IMR-90 (cell line): ENCODE measurements at regions not wholly inside any gene's neighbourhood (a gene's known extent, or its start where the extent isn't known, plus 50 kb on each side); places are given as distances from the start of the nearest gene placed in this dataset.
A peak's percentile ranks its signal among the peaks of the same experiment; 100 is the strongest.

ENCODE experiments used
- ATAC-seq: fragments of 200-7000 bp; cut with Tn5 transposase; 2 replicates; pipeline ENCODE4 v1.9.1; 2020; ENCODE audit warnings: low read depth, mild to moderate bottlenecking, moderate library complexity
- BruUV-seq: library from RNA; stranded (reverse); fragments of 400-500 nt; replicated peaks from 2 replicates; lab custom pipeline; 2021; lab: Mats Ljungman, UMichigan
- CTCF ChIA-PET: fragments of 300-600 bp; formaldehyde crosslinking; extraction: SDS; loops from one replicate; lab custom pipeline; 2021; ENCODE audit warnings: antibody characterized with exemption; lab: Yijun Ruan, JAX
- POLR2A ChIA-PET: fragments of 300-600 bp; sonication (Branson Sonifier 250); formaldehyde crosslinking; loops from one replicate; lab custom pipeline; 2022; ENCODE audit warnings: antibody characterized with exemption; ENCODE audit not compliant: unreplicated experiment; lab: Charles Lee
- DNase-seq: peaks from one replicate; pipeline ENCODE4 v3.0.0; 2013
- H2AFZ ChIP-seq: replicated peaks from 2 replicates; pipeline ENCODE3; 2013; ENCODE audit warnings: low read length, mild to moderate bottlenecking; ENCODE audit not compliant: poor library complexity
- H2AK5ac ChIP-seq: 2 replicates; pipeline ENCODE4 v1.6.1; 2013; ENCODE audit warnings: low read depth, low read length, inconsistent platforms
- H2AK9ac ChIP-seq: replicated peaks from 2 replicates; pipeline ENCODE3; 2013; ENCODE audit warnings: mild to moderate bottlenecking, low read depth, low read length, moderate library complexity; ENCODE audit not compliant: poor library complexity
- H2BK120ac ChIP-seq: 2 replicates; pipeline ENCODE4 v1.6.1; 2013; ENCODE audit warnings: low read depth, low read length, inconsistent platforms
- H2BK15ac ChIP-seq: 3 replicates; pipeline ENCODE4 v1.6.1; 2013; ENCODE audit warnings: low read depth, low read length, inconsistent platforms
- H2BK20ac ChIP-seq: 2 replicates; pipeline ENCODE4 v1.6.1; 2013; ENCODE audit warnings: low read depth, mild to moderate bottlenecking, inconsistent platforms, low read length, moderate library complexity
- H2BK5ac ChIP-seq: 2 replicates; pipeline ENCODE4 v1.6.1; 2013; ENCODE audit warnings: mild to moderate bottlenecking, low read depth, low read length, inconsistent platforms; ENCODE audit not compliant: poor library complexity, severe bottlenecking
- H3K14ac ChIP-seq: replicated peaks from 2 replicates; pipeline ENCODE4 v1.6.1; 2013; ENCODE audit warnings: low read depth, low read length, inconsistent platforms
- H3K18ac ChIP-seq: 2 replicates; pipeline ENCODE4 v1.6.1; 2013; ENCODE audit warnings: low read depth, low read length, control low read depth
- H3K23ac ChIP-seq: 2 replicates; pipeline ENCODE4 v1.6.1; 2013; ENCODE audit warnings: low read depth, low read length, inconsistent platforms
- H3K27ac ChIP-seq: 2 replicates; pipeline ENCODE4 v1.5.1; 2013; ENCODE audit warnings: mild to moderate bottlenecking, control low read depth, low read length; ENCODE audit not compliant: insufficient read depth
- H3K27me3 ChIP-seq: 2 replicates; pipeline ENCODE4 v1.6.1; 2013; ENCODE audit warnings: low read length; ENCODE audit not compliant: control insufficient read depth, insufficient read depth
- H3K36me3 ChIP-seq: 2 replicates; pipeline ENCODE4 v1.6.1; 2013; ENCODE audit warnings: low read length, mixed read lengths; ENCODE audit not compliant: control insufficient read depth, insufficient read depth
- H3K4ac ChIP-seq: 2 replicates; pipeline ENCODE4 v1.6.1; 2013; ENCODE audit warnings: low read depth, low read length, inconsistent platforms
- H3K4me1 ChIP-seq: 2 replicates; pipeline ENCODE4 v1.6.1; 2013; ENCODE audit warnings: low read length, mixed read lengths; ENCODE audit not compliant: control insufficient read depth, insufficient read depth
- H3K4me2 ChIP-seq: 2 replicates; pipeline ENCODE4 v1.6.1; 2013; ENCODE audit warnings: low read depth, mild to moderate bottlenecking, control low read depth, low read length, moderate library complexity
- H3K4me3 ChIP-seq: 2 replicates; pipeline ENCODE4 v1.5.1; 2013; ENCODE audit warnings: low read depth, mild to moderate bottlenecking, control low read depth, low read length, moderate library complexity; ENCODE audit not compliant: insufficient read depth
- H3K56ac ChIP-seq: 2 replicates; pipeline ENCODE4 v1.6.1; 2013; ENCODE audit warnings: low read length, inconsistent platforms; ENCODE audit not compliant: insufficient read depth; ENCODE audit errors: extremely low read depth
- H3K79me1 ChIP-seq, 2 experiments: 2 replicates each; pipeline ENCODE4 v1.6.1; 2013; ENCODE audit warnings: low read length in 2 of 2, inconsistent platforms in 1 of 2, low read depth in 1 of 2
- H3K9ac ChIP-seq: 2 replicates; pipeline ENCODE4 v1.6.1; 2013; ENCODE audit warnings: low read depth, low read length, control low read depth
- H3K9me1 ChIP-seq: 2 replicates; pipeline ENCODE4 v1.6.1; 2013; ENCODE audit warnings: low read length, inconsistent platforms; ENCODE audit not compliant: insufficient read depth
- H3K9me3 ChIP-seq: 2 replicates; pipeline ENCODE4 v1.6.1; 2013; ENCODE audit warnings: low read length; ENCODE audit not compliant: control insufficient read depth, insufficient read depth
- H4K20me1 ChIP-seq: 2 replicates; pipeline ENCODE4 v1.6.1; 2013; ENCODE audit warnings: low read length, inconsistent platforms; ENCODE audit not compliant: insufficient read depth
- H4K5ac ChIP-seq: 2 replicates; pipeline ENCODE4 v1.6.1; 2013; ENCODE audit warnings: mild to moderate bottlenecking, low read depth, low read length, control low read depth
- H4K8ac ChIP-seq, 2 experiments: 2 replicates each; pipeline ENCODE4 v1.6.1; 2013; ENCODE audit warnings: low read depth in 2 of 2, low read length in 2 of 2, control low read depth in 1 of 2, inconsistent platforms in 1 of 2
- H4K91ac ChIP-seq: 2 replicates; pipeline ENCODE4 v1.6.1; 2013; ENCODE audit warnings: low read depth, low read length, inconsistent platforms; ENCODE audit not compliant: insufficient read depth
- CEBPB ChIP-seq: IDR thresholded peaks from 2 replicates; pipeline ENCODE4 v1.6.1; 2012; ENCODE audit warnings: low read depth, low read length, improper control_type of control experiment
- MAZ ChIP-seq: IDR thresholded peaks from 2 replicates; pipeline ENCODE4 v1.6.1; 2012; ENCODE audit warnings: low read depth, mild to moderate bottlenecking, low read length, improper control_type of control experiment, moderate library complexity, borderline replicate concordance
- NFE2L2 ChIP-seq: fragments of 150-350 bp; IDR thresholded peaks from 2 replicates; pipeline ENCODE4 v1.6.1; 2016; ENCODE audit warnings: low read depth, mild to moderate bottlenecking, low read length
- WGBS, 2 experiments: methylation state at CpG; one replicate each; pipeline versions ENCODE4 v1.1.5 to v1.1.7; 2013; ENCODE audit warnings: missing lambda C conversion rate in 2 of 2; ENCODE audit not compliant: insufficient read length in 1 of 2; ENCODE audit errors: extremely low coverage in 2 of 2; 5-methylcytosine and 5-hydroxymethylcytosine counted together
- dilution Hi-C: fragments of 300-500 bp; cut with HindIII; formaldehyde crosslinking; loops from one replicate; pipeline ENCODE4 v1.14.3; 2018; ENCODE audit warnings: low sequenced_read_pairs; ENCODE audit not compliant: unreplicated experiment
- in situ Hi-C: fragments of 300-500 bp; cut with MboI; formaldehyde crosslinking; loops from 3 replicates; pipeline ENCODE4 v1.14.3; 2019; ENCODE audit warnings: low sequenced_read_pairs, inconsistent platforms, mixed read lengths
- intact Hi-C: fragments of 100-400 bp; cut with micrococcal nuclease; formaldehyde crosslinking; loops from 2 replicates; pipeline ENCODE4 v1.10.0; 2022
- TF ChIP-seq, protein P1 (sequence below): fragments of 150-350 bp; IDR thresholded peaks from 2 replicates; pipeline ENCODE4 v1.6.1; 2016; ENCODE audit warnings: low read depth, mild to moderate bottlenecking, low read length, moderate library complexity, borderline replicate concordance

DNA sequence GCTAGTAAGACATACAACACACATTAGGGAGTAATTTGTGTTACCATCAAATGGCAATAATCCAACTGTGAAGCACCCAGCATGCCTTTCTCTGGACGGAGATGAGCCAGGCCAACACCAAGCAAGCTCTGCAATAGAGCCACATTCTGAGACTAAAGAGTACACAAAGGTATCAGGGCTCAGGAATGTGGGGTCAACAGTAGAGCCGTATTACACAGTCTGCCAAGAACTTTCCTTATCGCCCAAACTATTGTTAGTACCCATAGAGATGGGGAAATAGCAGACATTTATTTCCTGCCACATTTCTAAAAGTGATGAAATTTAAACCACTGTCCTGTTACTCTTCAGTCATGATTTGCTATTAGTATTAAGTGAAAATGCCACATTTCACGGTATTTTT lies 113.7 kb downstream of the BMP4 start:
- H3K9me1 ChIP-seq, result no peaks in the 10 kb centered on the region
- no peak overlapping the region for H3K4me2 ChIP-seq
- no peak overlapping the region for H2AK5ac ChIP-seq
- H4K8ac ChIP-seq, result no peak overlapping the region
- no peak overlapping the region for H2AFZ ChIP-seq
- no peaks in the 10 kb centered on the region for H3K36me3 ChIP-seq
- no peak overlapping the region for H2BK120ac ChIP-seq
- no peak overlapping the region for H3K14ac ChIP-seq
- H2BK15ac ChIP-seq, result no peak overlapping the region
- in situ Hi-C loops (no loop called here), intact Hi-C loops (no loop called here), dilution Hi-C loops (no loop called here)
- no peak overlapping the region for H3K23ac ChIP-seq
- no peak overlapping the region for H3K9ac ChIP-seq
- H4K20me1 ChIP-seq, result no peaks in the 10 kb centered on the region
- no peak overlapping the region for H2BK5ac ChIP-seq
- ChIA-PET CTCF (no interaction called here), POLR2A (no interaction called here)
- H3K27me3 ChIP-seq, result no peaks in the 10 kb centered on the region
- BruUV-seq, result no TSS peak
- H3K4ac ChIP-seq, result no peak overlapping the region
- H2BK20ac ChIP-seq, result no peak overlapping the region
- TF ChIP-seq NFE2L2 (no peak), CEBPB (peak; percentile 41), MAZ (no peak)
- TF ChIP-seq, protein P1, sequence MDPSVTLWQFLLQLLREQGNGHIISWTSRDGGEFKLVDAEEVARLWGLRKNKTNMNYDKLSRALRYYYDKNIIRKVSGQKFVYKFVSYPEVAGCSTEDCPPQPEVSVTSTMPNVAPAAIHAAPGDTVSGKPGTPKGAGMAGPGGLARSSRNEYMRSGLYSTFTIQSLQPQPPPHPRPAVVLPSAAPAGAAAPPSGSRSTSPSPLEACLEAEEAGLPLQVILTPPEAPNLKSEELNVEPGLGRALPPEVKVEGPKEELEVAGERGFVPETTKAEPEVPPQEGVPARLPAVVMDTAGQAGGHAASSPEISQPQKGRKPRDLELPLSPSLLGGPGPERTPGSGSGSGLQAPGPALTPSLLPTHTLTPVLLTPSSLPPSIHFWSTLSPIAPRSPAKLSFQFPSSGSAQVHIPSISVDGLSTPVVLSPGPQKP, result no peak
- no peak overlapping the region for H4K91ac ChIP-seq
- H3K4me3 ChIP-seq, result no peak overlapping the region
- no peaks in the 10 kb centered on the region for H3K79me1 ChIP-seq
- H3K56ac ChIP-seq, result no peak overlapping the region
- ATAC-seq (peak; percentile 54), DNase-seq (peak; percentile 38)
- WGBS, 2 experiments, result no CpG with 5 or more reads among the region's 4 CpGs
- no peaks in the 10 kb centered on the region for H3K9me3 ChIP-seq
- peaks cover 1% of the 10 kb centered on the region for H3K4me1 ChIP-seq
- no peak overlapping the region for H3K27ac ChIP-seq
- no peak overlapping the region for H2AK9ac ChIP-seq
- H4K5ac ChIP-seq, result no peak overlapping the region
- H3K18ac ChIP-seq, result no peak overlapping the region
